Stimulated activated CD4-positive, alpha-beta T cell treated with anti-CD3 and anti-CD28 coated beads, TNF-alpha, amount 100 ng/mL, for 48 hours (primary cell): ENCODE measurements at regions not wholly inside any gene's neighbourhood (a gene's known extent, or its start where the extent isn't known, plus 50 kb on each side); places are given as distances from the start of the nearest gene placed in this dataset.
"Not testable (repeated sequence)": the region's sequence is repeated elsewhere in the genome, so short reads cannot be mapped to it uniquely, and the experiment has no call there.

ENCODE experiments used
- DNase-seq, 3 donors: peaks; one replicate each; pipeline ENCODE4 v3.0.0-alpha.2; 2020; ENCODE audit warnings: low read depth in 3 of 3

- DNase-seq = no peak
Measured at GRCh38 chr12:83361071-83361470, 674.4 kb downstream of the TMTC2 start.

GRCh38 chr12:83349907-83350611, 663.4 kb downstream of the TMTC2 start:
- DNase-seq = no peak

- DNase-seq = no peak
Measured at GRCh38 chr12:83346333-83346732, 659.6 kb downstream of the TMTC2 start.

- DNase-seq = no peak
Measured at GRCh38 chr12:83343767-83344166, 657.1 kb downstream of the TMTC2 start.

GRCh38 chr12:83335748-83336147, 649.0 kb downstream of the TMTC2 start:
- no peak for DNase-seq

- no peak for DNase-seq
Measured at GRCh38 chr12:83326666-83327065, 640.0 kb downstream of the TMTC2 start.

GRCh38 chr12:83323866-83324265, 637.2 kb downstream of the TMTC2 start:
- no peak for DNase-seq

GRCh38 chr12:83322809-83323208, 636.1 kb downstream of the TMTC2 start:
- no peak for DNase-seq

- no peak for DNase-seq
Measured at GRCh38 chr12:83321971-83322370, 635.3 kb downstream of the TMTC2 start.

- DNase-seq = no peak
Measured at GRCh38 chr12:83320350-83320749, 633.6 kb downstream of the TMTC2 start.

- no peak for DNase-seq
Measured at GRCh38 chr12:83318386-83319098, 631.8 kb downstream of the TMTC2 start.

GRCh38 chr12:83317595-83317994, 630.9 kb downstream of the TMTC2 start:
- DNase-seq = no peak

- no peak for DNase-seq
Measured at GRCh38 chr12:83313827-83314226, 627.1 kb downstream of the TMTC2 start.

GRCh38 chr12:83313322-83313721, 626.6 kb downstream of the TMTC2 start:
- DNase-seq = no peak

GRCh38 chr12:83276904-83277303, 590.2 kb downstream of the TMTC2 start:
- DNase-seq = no peak

- no peak for DNase-seq
Measured at GRCh38 chr12:83271201-83271600, 584.5 kb downstream of the TMTC2 start.

- DNase-seq = no peak
Measured at GRCh38 chr12:83265808-83266207, 579.1 kb downstream of the TMTC2 start.

GRCh38 chr12:83261998-83262397, 575.3 kb downstream of the TMTC2 start:
- no peak for DNase-seq

- DNase-seq = not testable (repeated sequence)
Measured at GRCh38 chr12:83260126-83260525, 573.4 kb downstream of the TMTC2 start.

- DNase-seq = no peak
Measured at GRCh38 chr12:83257726-83258125, 571.0 kb downstream of the TMTC2 start.

GRCh38 chr12:83256562-83256961, 569.9 kb downstream of the TMTC2 start:
- no peak for DNase-seq

- no peak for DNase-seq
Measured at GRCh38 chr12:83250866-83251265, 564.2 kb downstream of the TMTC2 start.

- DNase-seq = no peak
Measured at GRCh38 chr12:83245156-83245555, 558.5 kb downstream of the TMTC2 start.
